ENCODE measurements at regions not wholly inside any gene's neighbourhood (a gene's known extent, or its start where the extent isn't known, plus 50 kb on each side); places are given as distances from the start of the nearest gene placed in this dataset.

GRCh38 chr15:97861529-97862260 lies 98.8 kb upstream of the ARRDC4 start:
- DNase-seq: no peak

GRCh38 chr15:97866959-97867358 lies 93.5 kb upstream of the ARRDC4 start:
- DNase-seq: no peak

GRCh38 chr15:97867870-97868269 lies 92.6 kb upstream of the ARRDC4 start:
- DNase-seq: no peak

GRCh38 chr15:97868981-97869380 lies 91.5 kb upstream of the ARRDC4 start:
- no peak for DNase-seq

GRCh38 chr15:97870771-97871170 lies 89.7 kb upstream of the ARRDC4 start:
- no peak for DNase-seq

- no peak for DNase-seq
Measured at GRCh38 chr15:97874139-97874538, 86.4 kb upstream of the ARRDC4 start.

- DNase-seq: no peak
Measured at GRCh38 chr15:97875025-97875512, 85.4 kb upstream of the ARRDC4 start.

GRCh38 chr15:97875513-97876280 lies 84.8 kb upstream of the ARRDC4 start:
- no peak for DNase-seq

GRCh38 chr15:97876281-97876675 lies 84.2 kb upstream of the ARRDC4 start:
- no peak for DNase-seq

- DNase-seq: no peak
Measured at GRCh38 chr15:97881346-97881965, 79.0 kb upstream of the ARRDC4 start.

- no peak for DNase-seq
Measured at GRCh38 chr15:97884513-97885131, 75.9 kb upstream of the ARRDC4 start.

GRCh38 chr15:97890307-97890706 lies 70.2 kb upstream of the ARRDC4 start:
- DNase-seq: no peak

GRCh38 chr15:97892167-97892938 lies 68.2 kb upstream of the ARRDC4 start:
- DNase-seq: no peak

- DNase-seq: no peak
Measured at GRCh38 chr15:97893967-97894366, 66.5 kb upstream of the ARRDC4 start.

- DNase-seq: no peak
Measured at GRCh38 chr15:97899981-97900380, 60.5 kb upstream of the ARRDC4 start.

- DNase-seq: no peak
Measured at GRCh38 chr15:97902140-97902780, 58.2 kb upstream of the ARRDC4 start.

- DNase-seq: no peak
Measured at GRCh38 chr15:97903560-97903959, 56.9 kb upstream of the ARRDC4 start.

- DNase-seq: no peak
Measured at GRCh38 chr15:97903971-97904572, 56.4 kb upstream of the ARRDC4 start.

GRCh38 chr15:97909291-97909891 lies 51.1 kb upstream of the ARRDC4 start:
- DNase-seq: no peak

Data from NCI-H1048 (cell line).